HCT116 (cell line): ENCODE measurements at regions not wholly inside any gene's neighbourhood (a gene's known extent, or its start where the extent isn't known, plus 50 kb on each side); places are given as distances from the start of the nearest gene placed in this dataset.

ENCODE experiments used
- ATAC-seq: fragments of 200-7000 bp; cut with Tn5 transposase; 2 replicates; pipeline ENCODE4 v1.9.1; 2020; ENCODE audit warnings: mild to moderate bottlenecking, moderate library complexity
- BruUV-seq: library from RNA; stranded (reverse); fragments of 400-500 nt; replicated peaks from 2 replicates; lab custom pipeline; 2021; lab: Mats Ljungman, UMichigan
- CTCF ChIA-PET: fragments of 300-600 bp; sonication (Branson Sonifier 250); formaldehyde crosslinking; loops from one replicate; lab custom pipeline; 2021; ENCODE audit warnings: antibody characterized with exemption; lab: Charles Lee
- POLR2A ChIA-PET: fragments of 300-600, 350-600 bp; sonication (Branson Sonifier 250); formaldehyde crosslinking; loops from one replicate; lab custom pipeline; 2021; ENCODE audit warnings: antibody characterized with exemption; lab: Charles Lee
- RAD21 ChIA-PET, 2 experiments: fragments of 300-600 bp; sonication (Branson Sonifier 250); formaldehyde crosslinking; loops; one replicate each; lab custom pipeline; 2023; ENCODE audit warnings: low total read pairs in 2 of 2; ENCODE audit not compliant: uncharacterized antibody in 2 of 2, unreplicated experiment in 2 of 2, low non-redundant PET in 1 of 2; lab: Charles Lee
- DNase-seq: peaks from one replicate; pipeline ENCODE4 v3.0.0-alpha.2; 2010; ENCODE audit warnings: low read depth, low spot score
- H2AFZ ChIP-seq: fragments of 200-600 bp; shearing (Covaris generic), sonication (generic); 2 replicates; pipeline ENCODE4 v1.6.1; 2017; ENCODE audit warnings: low read depth, mixed run types, mixed read lengths, antibody characterized with exemption, low read length; ENCODE audit not compliant: poor library complexity, severe bottlenecking
- H3K27ac ChIP-seq: 2 replicates; pipeline ENCODE4 v1.5.1; 2012; ENCODE audit warnings: low read depth, low read length
- H3K27me3 ChIP-seq: fragments of 200-600 bp; sonication (generic); 2 replicates; pipeline ENCODE4 v1.6.1; 2016; ENCODE audit warnings: mixed run types, low read length, mixed read lengths; ENCODE audit not compliant: insufficient read depth
- H3K36me3 ChIP-seq, 2 experiments: fragments of 200-500 bp in 1 of 2; fragments of 200-600 bp in 1 of 2; sonication (Bioruptor generic) in 1 of 2; sonication (generic) in 1 of 2; 2 replicates each; pipeline versions ENCODE4 v1.5.1 to v1.6.1; 2014 to 2016; ENCODE audit warnings: low read length in 2 of 2, inconsistent platforms in 1 of 2, mixed read lengths in 1 of 2, mixed run types in 1 of 2; ENCODE audit not compliant: insufficient read depth in 2 of 2, control insufficient read depth in 1 of 2
- H3K4me1 ChIP-seq, 2 experiments: fragments of 200-600 bp in 1 of 2; sonication (generic) in 1 of 2; 2 replicates each; pipeline versions ENCODE4 v1.5.1 to v1.6.1; 2012 to 2017; ENCODE audit warnings: low read length in 2 of 2, inconsistent platforms in 1 of 2, mild to moderate bottlenecking in 1 of 2, mixed read lengths in 1 of 2, mixed run types in 1 of 2, moderate library complexity in 1 of 2; ENCODE audit not compliant: insufficient read depth in 2 of 2, control insufficient read depth in 1 of 2
- H3K4me2 ChIP-seq: fragments of 200-600 bp; sonication (generic); 2 replicates; pipeline ENCODE4 v1.6.1; 2017; ENCODE audit warnings: mixed run types, low read length, mixed read lengths
- H3K4me3 ChIP-seq, 2 experiments: fragments of 200-600 bp in 1 of 2; sonication (generic) in 1 of 2; replicated peaks in 1 of 2; 2 replicates each; pipeline ENCODE4 v1.5.1; 2011 to 2016; ENCODE audit warnings: low read length in 2 of 2, control low read depth in 1 of 2, low read depth in 1 of 2, mild to moderate bottlenecking in 1 of 2, mixed read lengths in 1 of 2, mixed run types in 1 of 2
- H3K79me2 ChIP-seq: fragments of 200-600 bp; sonication (generic); 2 replicates; pipeline ENCODE4 v1.6.1; 2017; ENCODE audit warnings: mild to moderate bottlenecking, mixed run types, low read length, moderate library complexity, mixed read lengths; ENCODE audit not compliant: insufficient read depth
- H3K9ac ChIP-seq: fragments of 200-600 bp; sonication (generic); 2 replicates; pipeline ENCODE4 v1.6.1; 2016; ENCODE audit warnings: low read length, mixed read lengths
- H3K9me2 ChIP-seq: fragments of 200-600 bp; sonication (generic), shearing (Covaris generic); 2 replicates; pipeline ENCODE4 v1.6.1; 2017; ENCODE audit warnings: mixed run types, mild to moderate bottlenecking, moderate library complexity; ENCODE audit not compliant: insufficient read depth
- H3K9me3 ChIP-seq, 2 experiments: fragments of 200-500 bp in 1 of 2; fragments of 200-600 bp in 1 of 2; sonication (Bioruptor generic) in 1 of 2; sonication (generic) in 1 of 2; 2 replicates each; pipeline ENCODE4 v1.6.1; 2014 to 2017; ENCODE audit warnings: low read length in 2 of 2, mixed read lengths in 2 of 2, inconsistent platforms in 1 of 2, low read depth in 1 of 2, mild to moderate bottlenecking in 1 of 2, mixed run types in 1 of 2, moderate library complexity in 1 of 2; ENCODE audit not compliant: control insufficient read depth in 1 of 2, insufficient read depth in 1 of 2
- H4K20me1 ChIP-seq: fragments of 200-600 bp; sonication (generic), shearing (Covaris generic); 2 replicates; pipeline ENCODE4 v1.6.1; 2017; ENCODE audit warnings: mixed run types, mild to moderate bottlenecking, moderate library complexity; ENCODE audit not compliant: insufficient read depth
- EZH2phosphoT487 ChIP-seq: fragments of 200-600 bp; IDR thresholded peaks from 2 replicates; pipeline ENCODE4 v1.6.1; 2018; ENCODE audit warnings: antibody characterized with exemption, borderline replicate concordance
- FOSL1 ChIP-seq: IDR thresholded peaks from 2 replicates; pipeline ENCODE4 v1.6.1; 2012; ENCODE audit warnings: low read depth
- POLR2AphosphoS5 ChIP-seq: IDR thresholded peaks from 2 replicates; pipeline ENCODE4 v1.6.1; 2011; ENCODE audit warnings: mild to moderate bottlenecking, low read depth, low read length, moderate library complexity
- RAD21 ChIP-seq: IDR thresholded peaks from 2 replicates; pipeline ENCODE4 v1.6.1; 2012; ENCODE audit warnings: low read depth, mild to moderate bottlenecking
- SIN3A ChIP-seq: IDR thresholded peaks from 2 replicates; pipeline ENCODE4 v1.6.1; 2012; ENCODE audit warnings: low read depth
- intact Hi-C: fragments of 100-400 bp; cut with micrococcal nuclease; formaldehyde crosslinking; loops from 2 replicates; pipeline ENCODE4 v1.10.0; 2022

GRCh38 chr1:244144053-244144452 lies 93.0 kb downstream of the ZBTB18 start:
- no peaks in the 10 kb centered on the region for H3K4me1 ChIP-seq
- no peaks in the 10 kb centered on the region for H3K79me2 ChIP-seq
- H3K9me2 ChIP-seq, result no peaks in the 10 kb centered on the region
- intact Hi-C loops, result no loop called here
- H3K27ac ChIP-seq, result no peak overlapping the region
- no TSS peak for BruUV-seq
- H2AFZ ChIP-seq, result no peak overlapping the region
- POLR2A ChIA-PET, result no interaction called here
- no peaks in the 10 kb centered on the region for H4K20me1 ChIP-seq
- H3K4me3 ChIP-seq, result no peak overlapping the region
- peaks cover 46% of the 10 kb centered on the region for H3K27me3 ChIP-seq
- DNase-seq (no peak), ATAC-seq (no peak)
- no peaks in the 10 kb centered on the region for H3K36me3 ChIP-seq
- RAD21 ChIA-PET, result no interaction called here
- H3K9ac ChIP-seq, result no peak overlapping the region
- CTCF ChIA-PET, result no interaction called here
- H3K4me2 ChIP-seq, result no peak overlapping the region
- no peak for TF ChIP-seq POLR2AphosphoS5
- no peak for TF ChIP-seq FOSL1
- TF ChIP-seq EZH2phosphoT487, result no peak
- TF ChIP-seq, all 23 proteins: peak for 0
- no peaks in the 10 kb centered on the region for H3K9me3 ChIP-seq

- POLR2A ChIA-PET, result no interaction called here
- H3K4me1 ChIP-seq, result no peaks in the 10 kb centered on the region
- CTCF ChIA-PET, result no interaction called here
- no TSS peak for BruUV-seq
- no peaks in the 10 kb centered on the region for H3K9me2 ChIP-seq
- no peak for DNase-seq
- TF ChIP-seq SIN3A, result no peak
- TF ChIP-seq RAD21, result no peak
- RAD21 ChIA-PET, result no interaction called here
- no peak overlapping the region for H3K27ac ChIP-seq
- no peak overlapping the region for H2AFZ ChIP-seq
- intact Hi-C loops, result no loop called here
- H3K79me2 ChIP-seq, result no peaks in the 10 kb centered on the region
- H3K27me3 ChIP-seq, result peaks cover 17% of the 10 kb centered on the region
- H4K20me1 ChIP-seq, result no peaks in the 10 kb centered on the region
- no peaks in the 10 kb centered on the region for H3K36me3 ChIP-seq
- H3K4me3 ChIP-seq, result no peak overlapping the region
- no peak overlapping the region for H3K4me2 ChIP-seq
- no peak for ATAC-seq
- no peak overlapping the region for H3K9ac ChIP-seq
- H3K9me3 ChIP-seq, result no peaks in the 10 kb centered on the region
These were observed 99.0 kb downstream of the ZBTB18 start for GRCh38 chr1:244150071-244150470.
